ENCODE measurements at regions not wholly inside any gene's neighbourhood (a gene's known extent, or its start where the extent isn't known, plus 50 kb on each side); places are given as distances from the start of the nearest gene placed in this dataset.

DNA sequence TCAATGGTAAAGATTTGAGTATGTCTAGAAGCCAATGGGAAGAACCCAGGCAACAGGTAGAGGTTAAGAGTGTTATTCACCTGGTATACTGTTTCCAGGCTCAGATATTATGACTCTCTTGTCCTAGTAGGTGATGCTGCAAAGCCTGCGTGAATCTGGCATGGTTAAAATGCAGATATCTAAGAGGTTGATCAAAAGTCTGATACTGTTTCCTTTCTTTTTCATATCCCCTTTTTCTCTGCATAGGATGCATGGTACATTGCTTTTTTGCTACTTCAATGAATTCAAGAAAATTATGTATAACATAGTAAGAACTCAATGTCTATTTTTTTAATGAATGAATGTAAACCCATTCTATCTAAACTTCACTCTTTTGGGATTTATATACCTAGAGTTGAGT, 284.3 kb upstream of the KHDRBS2 start:
- H4K20me1 ChIP-seq (ENCODE audit: insufficient read depth) = no peaks in the 10 kb centered on the region
- CTCF ChIA-PET = no interaction called here
- POLR2A ChIA-PET (ENCODE audit: unreplicated experiment) = no interaction called here
- no peaks in the 10 kb centered on the region for H3K4me1 ChIP-seq (replicated peaks; ENCODE audit: insufficient read depth)
- TF ChIP-seq, protein P1, sequence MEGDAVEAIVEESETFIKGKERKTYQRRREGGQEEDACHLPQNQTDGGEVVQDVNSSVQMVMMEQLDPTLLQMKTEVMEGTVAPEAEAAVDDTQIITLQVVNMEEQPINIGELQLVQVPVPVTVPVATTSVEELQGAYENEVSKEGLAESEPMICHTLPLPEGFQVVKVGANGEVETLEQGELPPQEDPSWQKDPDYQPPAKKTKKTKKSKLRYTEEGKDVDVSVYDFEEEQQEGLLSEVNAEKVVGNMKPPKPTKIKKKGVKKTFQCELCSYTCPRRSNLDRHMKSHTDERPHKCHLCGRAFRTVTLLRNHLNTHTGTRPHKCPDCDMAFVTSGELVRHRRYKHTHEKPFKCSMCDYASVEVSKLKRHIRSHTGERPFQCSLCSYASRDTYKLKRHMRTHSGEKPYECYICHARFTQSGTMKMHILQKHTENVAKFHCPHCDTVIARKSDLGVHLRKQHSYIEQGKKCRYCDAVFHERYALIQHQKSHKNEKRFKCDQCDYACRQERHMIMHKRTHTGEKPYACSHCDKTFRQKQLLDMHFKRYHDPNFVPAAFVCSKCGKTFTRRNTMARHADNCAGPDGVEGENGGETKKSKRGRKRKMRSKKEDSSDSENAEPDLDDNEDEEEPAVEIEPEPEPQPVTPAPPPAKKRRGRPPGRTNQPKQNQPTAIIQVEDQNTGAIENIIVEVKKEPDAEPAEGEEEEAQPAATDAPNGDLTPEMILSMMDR (conservative IDR thresholded peaks at IDR 0.05) = no peak
- no peak for TF ChIP-seq EZH2 (IDR thresholded peaks at IDR 0.05; ENCODE audit: low read depth)
- no peaks in the 10 kb centered on the region for H3K27me3 ChIP-seq (ENCODE audit: insufficient read depth, low read depth)
- H3K36me3 ChIP-seq (ENCODE audit: low read depth) = no peaks in the 10 kb centered on the region
- H3K79me2 ChIP-seq (ENCODE audit: low read depth) = no peaks in the 10 kb centered on the region
- BruUV-seq (replicated peaks) = no TSS peak
- H3K9me3 ChIP-seq (ENCODE audit: insufficient read depth, low read depth) = no peaks in the 10 kb centered on the region
- DNase-seq = no peak
- intact Hi-C loops (cut with micrococcal nuclease; ENCODE audit: unreplicated experiment) = no loop called here
- no peak overlapping the region for H3K27ac ChIP-seq
- H2AFZ ChIP-seq = no peak overlapping the region
- H3K4me3 ChIP-seq = no peak overlapping the region
- H3F3A ChIP-seq (ENCODE audit: insufficient read depth, low read depth) = no peaks in the 10 kb centered on the region
- H3K9me2 ChIP-seq (ENCODE audit: insufficient read depth) = no peaks in the 10 kb centered on the region
- H3K4me2 ChIP-seq = no peak overlapping the region

DNA sequence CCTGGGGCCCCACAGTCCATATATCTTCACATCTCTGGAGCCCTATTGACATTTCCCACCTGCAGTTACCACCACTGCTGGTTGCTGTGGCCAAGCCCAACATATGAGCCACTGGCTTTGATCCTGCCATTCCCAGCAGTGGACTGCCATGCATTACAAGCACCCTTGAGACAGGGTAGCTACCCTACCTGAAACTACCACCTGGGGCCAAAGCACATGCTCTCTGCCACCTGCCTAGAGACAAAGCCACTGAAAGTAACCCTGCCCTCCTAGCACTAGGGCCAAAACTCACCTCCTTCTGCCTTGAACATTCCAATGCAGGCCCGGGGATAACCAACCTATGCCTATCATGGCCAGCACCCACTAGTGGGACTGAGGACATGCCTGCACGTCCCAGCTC, 255.5 kb upstream of the KHDRBS2 start:
- Histone ChIP-seq H4K20me1 (ENCODE audit: insufficient read depth) (no peaks in the 10 kb centered on the region), H3K9me2 (ENCODE audit: insufficient read depth) (no peaks in the 10 kb centered on the region), H3K9me3 (ENCODE audit: insufficient read depth, low read depth) (no peaks in the 10 kb centered on the region), H3K27me3 (ENCODE audit: insufficient read depth, low read depth) (no peaks in the 10 kb centered on the region), H2AFZ (no peak overlapping the region), H3K79me2 (ENCODE audit: low read depth) (no peaks in the 10 kb centered on the region), H3K4me1 (replicated peaks; ENCODE audit: insufficient read depth) (no peaks in the 10 kb centered on the region), H3F3A (ENCODE audit: insufficient read depth, low read depth) (no peaks in the 10 kb centered on the region), H3K4me2 (no peak overlapping the region), H3K27ac (no peak overlapping the region), H3K36me3 (ENCODE audit: low read depth) (no peaks in the 10 kb centered on the region), H3K4me3 (no peak overlapping the region)
- ChIA-PET CTCF (no interaction called here), POLR2A (ENCODE audit: unreplicated experiment) (no interaction called here)
- no peak for TF ChIP-seq EZH2 (IDR thresholded peaks at IDR 0.05; ENCODE audit: low read depth)
- TF ChIP-seq, protein P1 (conservative IDR thresholded peaks at IDR 0.05) = no peak
- no peak for DNase-seq
- intact Hi-C loops (cut with micrococcal nuclease; ENCODE audit: unreplicated experiment) = no loop called here
- no TSS peak for BruUV-seq (replicated peaks)

DNA sequence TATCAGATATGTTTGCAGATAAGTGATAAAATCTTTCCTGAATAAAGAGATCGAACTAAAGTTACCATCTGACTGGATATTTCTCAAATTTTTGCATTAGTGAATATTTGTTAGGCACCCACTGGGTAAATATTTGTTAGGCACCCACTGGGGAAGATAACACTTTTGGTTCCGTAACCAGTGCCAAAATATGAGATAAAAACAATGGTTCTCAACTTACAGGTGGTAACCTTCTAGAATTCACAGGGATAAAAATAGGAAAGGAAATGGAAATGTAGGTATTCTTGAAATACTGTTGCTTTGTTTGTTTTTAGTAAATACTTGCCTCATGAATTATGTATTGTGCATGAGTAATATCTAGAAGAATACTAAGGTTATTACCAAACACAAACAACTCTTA, 245.0 kb upstream of the KHDRBS2 start:
- Histone ChIP-seq H3K4me3 (no peak overlapping the region), H4K20me1 (ENCODE audit: insufficient read depth) (0 out of 2 replicates have a peak, but pooled peaks cover 3% of the 10 kb centered on the region), H2AFZ (no peak overlapping the region), H3K4me2 (no peak overlapping the region), H3K27ac (no peak overlapping the region), H3K4me1 (replicated peaks; ENCODE audit: insufficient read depth) (no peaks in the 10 kb centered on the region), H3F3A (ENCODE audit: insufficient read depth, low read depth) (no peaks in the 10 kb centered on the region), H3K9me3 (ENCODE audit: insufficient read depth, low read depth) (no peaks in the 10 kb centered on the region), H3K79me2 (ENCODE audit: low read depth) (no peaks in the 10 kb centered on the region), H3K27me3 (ENCODE audit: insufficient read depth, low read depth) (no peaks in the 10 kb centered on the region), H3K36me3 (ENCODE audit: low read depth) (no peaks in the 10 kb centered on the region), H3K9me2 (ENCODE audit: insufficient read depth) (no peaks in the 10 kb centered on the region)
- no peak for DNase-seq
- no peak for TF ChIP-seq EZH2 (IDR thresholded peaks at IDR 0.05; ENCODE audit: low read depth)
- TF ChIP-seq, protein P1 (conservative IDR thresholded peaks at IDR 0.05) = no peak
- ChIA-PET POLR2A (ENCODE audit: unreplicated experiment) (no interaction called here), CTCF (no interaction called here)
- intact Hi-C loops (cut with micrococcal nuclease; ENCODE audit: unreplicated experiment) = no loop called here
- BruUV-seq (replicated peaks) = no TSS peak
